ENCODE measurements at regions not wholly inside any gene's neighbourhood (a gene's known extent, or its start where the extent isn't known, plus 50 kb on each side); places are given as distances from the start of the nearest gene placed in this dataset.

GRCh38 chr14:30375296-30375892 lies 183.6 kb upstream of the G2E3 start:
- TF ChIP-seq CTCF (IDR thresholded peaks at IDR 0.05): peak; percentile 24 to 64 (median 43)
- TF ChIP-seq POLR2AphosphoS5 (IDR thresholded peaks at IDR 0.05): no peak
- TF ChIP-seq POLR2A (IDR thresholded peaks at IDR 0.05): no peak

Data from breast epithelium (tissue), 3 donors.